ENCODE measurements at regions not wholly inside any gene's neighbourhood (a gene's known extent, or its start where the extent isn't known, plus 50 kb on each side); places are given as distances from the start of the nearest gene placed in this dataset.

DNA sequence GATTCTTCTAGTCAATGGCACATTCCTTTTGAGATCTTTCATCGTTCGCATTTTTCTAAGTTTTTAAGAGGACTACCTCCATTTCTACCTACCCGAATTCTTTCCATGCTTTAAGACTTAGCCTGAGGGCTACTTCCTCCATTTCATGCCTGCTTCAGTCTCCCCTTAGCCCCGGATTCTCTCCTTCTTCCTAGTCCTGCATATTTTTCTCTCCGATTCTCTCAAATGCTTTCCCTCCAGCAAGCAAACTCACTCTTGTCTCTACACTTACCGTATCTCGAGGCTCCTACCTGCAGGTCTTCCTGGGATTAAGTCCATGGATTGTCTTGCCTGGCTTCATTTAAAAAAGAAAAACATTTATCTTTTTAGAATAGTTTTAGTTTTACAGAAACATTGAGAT is 354.4 kb downstream of the MYCN start:
- TF ChIP-seq, protein P1, sequence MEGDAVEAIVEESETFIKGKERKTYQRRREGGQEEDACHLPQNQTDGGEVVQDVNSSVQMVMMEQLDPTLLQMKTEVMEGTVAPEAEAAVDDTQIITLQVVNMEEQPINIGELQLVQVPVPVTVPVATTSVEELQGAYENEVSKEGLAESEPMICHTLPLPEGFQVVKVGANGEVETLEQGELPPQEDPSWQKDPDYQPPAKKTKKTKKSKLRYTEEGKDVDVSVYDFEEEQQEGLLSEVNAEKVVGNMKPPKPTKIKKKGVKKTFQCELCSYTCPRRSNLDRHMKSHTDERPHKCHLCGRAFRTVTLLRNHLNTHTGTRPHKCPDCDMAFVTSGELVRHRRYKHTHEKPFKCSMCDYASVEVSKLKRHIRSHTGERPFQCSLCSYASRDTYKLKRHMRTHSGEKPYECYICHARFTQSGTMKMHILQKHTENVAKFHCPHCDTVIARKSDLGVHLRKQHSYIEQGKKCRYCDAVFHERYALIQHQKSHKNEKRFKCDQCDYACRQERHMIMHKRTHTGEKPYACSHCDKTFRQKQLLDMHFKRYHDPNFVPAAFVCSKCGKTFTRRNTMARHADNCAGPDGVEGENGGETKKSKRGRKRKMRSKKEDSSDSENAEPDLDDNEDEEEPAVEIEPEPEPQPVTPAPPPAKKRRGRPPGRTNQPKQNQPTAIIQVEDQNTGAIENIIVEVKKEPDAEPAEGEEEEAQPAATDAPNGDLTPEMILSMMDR (tag by site-specific recombination; IDR thresholded peaks at IDR 0.05), result no peak
- TF ChIP-seq, protein P2, sequence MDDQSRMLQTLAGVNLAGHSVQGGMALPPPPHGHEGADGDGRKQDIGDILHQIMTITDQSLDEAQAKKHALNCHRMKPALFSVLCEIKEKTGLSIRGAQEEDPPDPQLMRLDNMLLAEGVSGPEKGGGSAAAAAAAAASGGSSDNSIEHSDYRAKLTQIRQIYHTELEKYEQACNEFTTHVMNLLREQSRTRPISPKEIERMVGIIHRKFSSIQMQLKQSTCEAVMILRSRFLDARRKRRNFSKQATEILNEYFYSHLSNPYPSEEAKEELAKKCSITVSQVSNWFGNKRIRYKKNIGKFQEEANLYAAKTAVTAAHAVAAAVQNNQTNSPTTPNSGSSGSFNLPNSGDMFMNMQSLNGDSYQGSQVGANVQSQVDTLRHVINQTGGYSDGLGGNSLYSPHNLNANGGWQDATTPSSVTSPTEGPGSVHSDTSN (CRISPR knock-in tag; IDR thresholded peaks at IDR 0.05), result no peak
- no peak for TF ChIP-seq ZFP69B (tag by site-specific recombination; IDR thresholded peaks at IDR 0.05)
- no peak for TF ChIP-seq TCF7L2 (IDR thresholded peaks at IDR 0.05; ENCODE audit: borderline replicate concordance, low read depth, low read length)
- TF ChIP-seq, protein P3, sequence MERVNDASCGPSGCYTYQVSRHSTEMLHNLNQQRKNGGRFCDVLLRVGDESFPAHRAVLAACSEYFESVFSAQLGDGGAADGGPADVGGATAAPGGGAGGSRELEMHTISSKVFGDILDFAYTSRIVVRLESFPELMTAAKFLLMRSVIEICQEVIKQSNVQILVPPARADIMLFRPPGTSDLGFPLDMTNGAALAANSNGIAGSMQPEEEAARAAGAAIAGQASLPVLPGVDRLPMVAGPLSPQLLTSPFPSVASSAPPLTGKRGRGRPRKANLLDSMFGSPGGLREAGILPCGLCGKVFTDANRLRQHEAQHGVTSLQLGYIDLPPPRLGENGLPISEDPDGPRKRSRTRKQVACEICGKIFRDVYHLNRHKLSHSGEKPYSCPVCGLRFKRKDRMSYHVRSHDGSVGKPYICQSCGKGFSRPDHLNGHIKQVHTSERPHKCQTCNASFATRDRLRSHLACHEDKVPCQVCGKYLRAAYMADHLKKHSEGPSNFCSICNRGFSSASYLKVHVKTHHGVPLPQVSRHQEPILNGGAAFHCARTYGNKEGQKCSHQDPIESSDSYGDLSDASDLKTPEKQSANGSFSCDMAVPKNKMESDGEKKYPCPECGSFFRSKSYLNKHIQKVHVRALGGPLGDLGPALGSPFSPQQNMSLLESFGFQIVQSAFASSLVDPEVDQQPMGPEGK (tag by site-specific recombination; IDR thresholded peaks at IDR 0.05), result no peak
- TF ChIP-seq ZNF239 (tag by site-specific recombination; IDR thresholded peaks at IDR 0.05), result no peak
- TF ChIP-seq MYNN (tag by site-specific recombination; IDR thresholded peaks at IDR 0.05; ENCODE audit: borderline replicate concordance), result no peak
- TF ChIP-seq, protein P4, sequence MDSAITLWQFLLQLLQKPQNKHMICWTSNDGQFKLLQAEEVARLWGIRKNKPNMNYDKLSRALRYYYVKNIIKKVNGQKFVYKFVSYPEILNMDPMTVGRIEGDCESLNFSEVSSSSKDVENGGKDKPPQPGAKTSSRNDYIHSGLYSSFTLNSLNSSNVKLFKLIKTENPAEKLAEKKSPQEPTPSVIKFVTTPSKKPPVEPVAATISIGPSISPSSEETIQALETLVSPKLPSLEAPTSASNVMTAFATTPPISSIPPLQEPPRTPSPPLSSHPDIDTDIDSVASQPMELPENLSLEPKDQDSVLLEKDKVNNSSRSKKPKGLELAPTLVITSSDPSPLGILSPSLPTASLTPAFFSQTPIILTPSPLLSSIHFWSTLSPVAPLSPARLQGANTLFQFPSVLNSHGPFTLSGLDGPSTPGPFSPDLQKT (IDR thresholded peaks at IDR 0.05; ENCODE audit: borderline replicate concordance, low read depth, low read length), result no peak
- TF ChIP-seq, protein P5, sequence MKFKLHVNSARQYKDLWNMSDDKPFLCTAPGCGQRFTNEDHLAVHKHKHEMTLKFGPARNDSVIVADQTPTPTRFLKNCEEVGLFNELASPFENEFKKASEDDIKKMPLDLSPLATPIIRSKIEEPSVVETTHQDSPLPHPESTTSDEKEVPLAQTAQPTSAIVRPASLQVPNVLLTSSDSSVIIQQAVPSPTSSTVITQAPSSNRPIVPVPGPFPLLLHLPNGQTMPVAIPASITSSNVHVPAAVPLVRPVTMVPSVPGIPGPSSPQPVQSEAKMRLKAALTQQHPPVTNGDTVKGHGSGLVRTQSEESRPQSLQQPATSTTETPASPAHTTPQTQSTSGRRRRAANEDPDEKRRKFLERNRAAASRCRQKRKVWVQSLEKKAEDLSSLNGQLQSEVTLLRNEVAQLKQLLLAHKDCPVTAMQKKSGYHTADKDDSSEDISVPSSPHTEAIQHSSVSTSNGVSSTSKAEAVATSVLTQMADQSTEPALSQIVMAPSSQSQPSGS (tag by site-specific recombination; IDR thresholded peaks at IDR 0.05; ENCODE audit: low read depth), result no peak
